HEK293 (cell line): ENCODE measurements at regions not wholly inside any gene's neighbourhood (a gene's known extent, or its start where the extent isn't known, plus 50 kb on each side); places are given as distances from the start of the nearest gene placed in this dataset.

Experiments used
- CTCF ChIA-PET: fragments of 350-600 bp; formaldehyde crosslinking; extraction: SDS; loops from one replicate; lab custom pipeline; 2021; ENCODE audit warnings: antibody characterized with exemption; lab: Yijun Ruan, JAX
- POLR2A ChIA-PET: fragments of 300-600 bp; formaldehyde crosslinking; extraction: SDS; loops from one replicate; lab custom pipeline; 2020; ENCODE audit warnings: antibody characterized with exemption, inconsistent platforms; lab: Yijun Ruan, JAX
- H3K27ac ChIP-seq: fragments of 200-500 bp; sonication (Bioruptor generic); 2 replicates; pipeline ENCODE4 v1.5.1; 2014; ENCODE audit warnings: low read depth, low read length, control low read depth, inconsistent platforms; ENCODE audit errors: extremely low read depth
- H3K36me3 ChIP-seq, 2 experiments: fragments of 200-500 bp in 1 of 2; sonication (Bioruptor generic) in 1 of 2; 1 replicate in 1 of 2; 2 replicates in 1 of 2; pipeline ENCODE4 v1.5.1; 2014 to 2017; ENCODE audit warnings: inconsistent platforms in 2 of 2, low read length in 2 of 2; ENCODE audit not compliant: control insufficient read depth in 2 of 2, insufficient read depth in 1 of 2
- H3K4me1 ChIP-seq: fragments of 200-500 bp; sonication (Bioruptor generic); 2 replicates; pipeline ENCODE4 v1.5.1; 2014; ENCODE audit warnings: mild to moderate bottlenecking, low read length, inconsistent platforms; ENCODE audit not compliant: control insufficient read depth, insufficient read depth
- H3K4me3 ChIP-seq: 2 replicates; pipeline ENCODE4 v1.5.1; 2011; ENCODE audit warnings: low read depth, mild to moderate bottlenecking, control low read depth, low read length, moderate library complexity
- H3K9me3 ChIP-seq: fragments of 200-500 bp; sonication (Bioruptor generic); 2 replicates; pipeline ENCODE4 v1.5.1; 2014; ENCODE audit warnings: low read depth, low read length, inconsistent platforms; ENCODE audit not compliant: control insufficient read depth, insufficient read depth
- AEBP2 ChIP-seq: fragments of 450-650 bp; formaldehyde crosslinking; IDR thresholded peaks from 2 replicates; pipeline ENCODE4 v1.5.1; 2016; ENCODE audit warnings: missing biosample characterization, missing genetic modification characterization, borderline replicate concordance
- BCL11B ChIP-seq: fragments of 450-650 bp; formaldehyde crosslinking; IDR thresholded peaks from 2 replicates; pipeline ENCODE4 v1.5.1; 2016; ENCODE audit warnings: low read depth, missing biosample characterization, missing genetic modification characterization
- BCL6B ChIP-seq: fragments of 450-650 bp; formaldehyde crosslinking; IDR thresholded peaks from 2 replicates; pipeline ENCODE4 v1.5.1; 2017; ENCODE audit warnings: missing biosample characterization, missing genetic modification characterization
- GFI1B ChIP-seq: fragments of 450-650 bp; formaldehyde crosslinking; IDR thresholded peaks from 2 replicates; pipeline ENCODE4 v1.5.1; 2016; ENCODE audit warnings: missing biosample characterization, missing genetic modification characterization
- GLI4 ChIP-seq: fragments of 450-650 bp; formaldehyde crosslinking; IDR thresholded peaks from 2 replicates; pipeline ENCODE4 v1.5.1; 2016; ENCODE audit warnings: missing biosample characterization, missing genetic modification characterization
- GLIS2 ChIP-seq: fragments of 450-650 bp; formaldehyde crosslinking; IDR thresholded peaks from 2 replicates; pipeline ENCODE4 v1.5.1; 2016; ENCODE audit warnings: missing biosample characterization, missing genetic modification characterization
- HIC1 ChIP-seq: fragments of 450-650 bp; formaldehyde crosslinking; IDR thresholded peaks from 2 replicates; pipeline ENCODE4 v1.5.1; 2016; ENCODE audit warnings: missing biosample characterization, missing genetic modification characterization
- KLF7 ChIP-seq: fragments of 450-650 bp; formaldehyde crosslinking; IDR thresholded peaks from 2 replicates; pipeline ENCODE4 v1.5.1; 2016; ENCODE audit warnings: missing biosample characterization, missing genetic modification characterization, borderline replicate concordance
- MYNN ChIP-seq: fragments of 450-650 bp; formaldehyde crosslinking; IDR thresholded peaks from 2 replicates; pipeline ENCODE4 v1.5.1; 2016; ENCODE audit warnings: missing biosample characterization, missing genetic modification characterization, borderline replicate concordance
- PRDM4 ChIP-seq: fragments of 450-650 bp; formaldehyde crosslinking; IDR thresholded peaks from 2 replicates; pipeline ENCODE4 v1.5.1; 2017; ENCODE audit warnings: missing biosample characterization, missing genetic modification characterization
- REPIN1 ChIP-seq: fragments of 450-650 bp; formaldehyde crosslinking; IDR thresholded peaks from 2 replicates; pipeline ENCODE4 v1.5.1; 2017; ENCODE audit warnings: missing biosample characterization, missing genetic modification characterization, low read depth
- ZNF24 ChIP-seq: fragments of 450-650 bp; formaldehyde crosslinking; IDR thresholded peaks from 2 replicates; pipeline ENCODE4 v1.5.1; 2016; ENCODE audit warnings: missing biosample characterization, missing genetic modification characterization
- ZNF449 ChIP-seq: fragments of 450-650 bp; formaldehyde crosslinking; IDR thresholded peaks from 2 replicates; pipeline ENCODE4 v1.5.1; 2017; ENCODE audit warnings: missing biosample characterization, mild to moderate bottlenecking, missing genetic modification characterization, moderate library complexity
- ZNF514 ChIP-seq: fragments of 450-650 bp; formaldehyde crosslinking; IDR thresholded peaks from 2 replicates; pipeline ENCODE4 v1.5.1; 2016; ENCODE audit warnings: missing biosample characterization, missing genetic modification characterization
- ZNF558 ChIP-seq: fragments of 450-650 bp; formaldehyde crosslinking; IDR thresholded peaks from 2 replicates; pipeline ENCODE4 v1.5.1; 2016; ENCODE audit warnings: missing biosample characterization, missing genetic modification characterization
- ZNF610 ChIP-seq: fragments of 450-650 bp; formaldehyde crosslinking; IDR thresholded peaks from 2 replicates; pipeline ENCODE4 v1.5.1; 2016; ENCODE audit warnings: missing biosample characterization, missing genetic modification characterization, borderline replicate concordance
- ZNF704 ChIP-seq: fragments of 450-650 bp; formaldehyde crosslinking; IDR thresholded peaks from 2 replicates; pipeline ENCODE4 v1.5.1; 2016; ENCODE audit warnings: missing biosample characterization, missing genetic modification characterization
- ZNF777 ChIP-seq: fragments of 450-650 bp; formaldehyde crosslinking; IDR thresholded peaks from 2 replicates; pipeline ENCODE4 v1.5.1; 2017; ENCODE audit warnings: missing biosample characterization, missing genetic modification characterization, borderline replicate concordance
- ZNF791 ChIP-seq: fragments of 450-650 bp; formaldehyde crosslinking; IDR thresholded peaks from 2 replicates; pipeline ENCODE4 v1.5.1; 2016; ENCODE audit warnings: missing biosample characterization, missing genetic modification characterization
- ZXDB ChIP-seq: fragments of 450-650 bp; formaldehyde crosslinking; IDR thresholded peaks from 2 replicates; pipeline ENCODE4 v1.5.1; 2016; ENCODE audit warnings: missing biosample characterization, missing genetic modification characterization

- no peak for TF ChIP-seq BCL11B (tag by site-specific recombination)
- TF ChIP-seq BCL6B: no peak
- no peak for TF ChIP-seq ZNF514
- TF ChIP-seq ZXDB (tag by site-specific recombination): no peak
- no peak for TF ChIP-seq HIC1 (tag by site-specific recombination)
- no peak for TF ChIP-seq AEBP2 (tag by site-specific recombination)
- no peak for TF ChIP-seq ZNF449 (tag by site-specific recombination)
- no peak for TF ChIP-seq GFI1B (tag by site-specific recombination)
- TF ChIP-seq GLIS2 (tag by site-specific recombination): no peak
- no peak for TF ChIP-seq ZNF704 (tag by site-specific recombination)
- TF ChIP-seq ZNF777 (tag by site-specific recombination): no peak
- no peak for TF ChIP-seq ZNF791 (tag by site-specific recombination)
- TF ChIP-seq MYNN (tag by site-specific recombination): no peak
Observed at GRCh38 chr1:25134307-25134706, 98.0 kb downstream of the SYF2 start.

GRCh38 chr1:25131794-25132193 lies 100.5 kb downstream of the SYF2 start:
- CTCF ChIA-PET: no interaction called here

More at GRCh38 chr1:25134307-25134706, 98.0 kb downstream of the SYF2 start:
- Histone ChIP-seq H3K4me3 (no peak overlapping the region), H3K27ac (no peak overlapping the region), H3K4me1 (no peaks in the 10 kb centered on the region), H3K9me3 (no peaks in the 10 kb centered on the region), H3K36me3 (no peaks in the 10 kb centered on the region)
- POLR2A ChIA-PET: no interaction called here
- CTCF ChIA-PET: no interaction called here

More at GRCh38 chr1:25131794-25132193, 100.5 kb downstream of the SYF2 start:
- Histone ChIP-seq H3K36me3 (no peaks in the 10 kb centered on the region), H3K9me3 (no peaks in the 10 kb centered on the region), H3K4me1 (no peaks in the 10 kb centered on the region), H3K4me3 (no peak overlapping the region), H3K27ac (no peak overlapping the region)
- TF ChIP-seq ZNF610 (tag by site-specific recombination) (no peak), ZNF558 (tag by site-specific recombination) (no peak), ZNF24 (tag by site-specific recombination) (no peak), REPIN1 (tag by site-specific recombination) (no peak), KLF7 (tag by site-specific recombination) (no peak), PRDM4 (tag by site-specific recombination) (no peak), GLI4 (tag by site-specific recombination) (no peak)
- POLR2A ChIA-PET: interaction anchor here (0.6 kb wide), 1 partner anchor 53 kb away, joined by 5 read pairs; no protein-coding TSS in a partner anchor
